SK-N-SH treated with all-trans-retinoic acid at 6 μM for 48 hours (cell line): ENCODE measurements at regions not wholly inside any gene's neighbourhood (a gene's known extent, or its start where the extent isn't known, plus 50 kb on each side); places are given as distances from the start of the nearest gene placed in this dataset.

Source experiments
- ATAC-seq: fragments of 200-7000 bp; cut with Tn5 transposase; 3 replicates; pipeline ENCODE4 v1.9.1; 2020; ENCODE audit warnings: mild to moderate bottlenecking, moderate library complexity
- BACH2 ChIP-seq: fragments of 250-450 bp; sonication (Bioruptor Pico); IDR thresholded peaks from 2 replicates; pipeline ENCODE4 v1.9.0; 2021; ENCODE audit warnings: mild to moderate bottlenecking, borderline replicate concordance
- CREB5 ChIP-seq: fragments of 250-450 bp; sonication (Bioruptor Pico); IDR thresholded peaks from 2 replicates; pipeline ENCODE4 v1.5.1; 2020; ENCODE audit warnings: low read depth, mild to moderate bottlenecking, moderate library complexity
- CSDC2 ChIP-seq: fragments of 250-450 bp; sonication (Bioruptor Pico); IDR thresholded peaks from 2 replicates; pipeline ENCODE4 v1.5.0; 2020; ENCODE audit warnings: mild to moderate bottlenecking, moderate library complexity
- CSRNP3 ChIP-seq: fragments of 250-450 bp; sonication (Bioruptor Pico); IDR thresholded peaks from 2 replicates; pipeline ENCODE4 v1.5.1; 2021; ENCODE audit warnings: mild to moderate bottlenecking, moderate library complexity
- GLIS3 ChIP-seq: fragments of 250-450 bp; sonication (Bioruptor Pico); IDR thresholded peaks from 2 replicates; pipeline ENCODE4 v1.5.0; 2020; ENCODE audit warnings: mild to moderate bottlenecking, moderate library complexity
- ISL1 ChIP-seq: fragments of 250-450 bp; sonication (Bioruptor Pico); IDR thresholded peaks from 2 replicates; pipeline ENCODE4 v2.1.2; 2022; ENCODE audit warnings: mild to moderate bottlenecking, moderate library complexity
- OSR1 ChIP-seq: fragments of 250-450 bp; sonication (Bioruptor Pico); IDR thresholded peaks from 2 replicates; pipeline ENCODE4 v1.8.0; 2022; ENCODE audit warnings: moderate library complexity, mild to moderate bottlenecking, inconsistent platforms
- PATZ1 ChIP-seq: fragments of 250-450 bp; sonication (Bioruptor Pico); IDR thresholded peaks from 2 replicates; pipeline ENCODE4 v1.8.0; 2020; ENCODE audit warnings: mild to moderate bottlenecking, moderate library complexity, borderline replicate concordance
- POU6F1 ChIP-seq: fragments of 250-450 bp; sonication (Bioruptor Pico); IDR thresholded peaks from 2 replicates; pipeline ENCODE4 v1.8.0; 2021; ENCODE audit warnings: low read depth, mild to moderate bottlenecking, moderate library complexity, borderline replicate concordance
- PPARA ChIP-seq: fragments of 250-450 bp; sonication (Bioruptor Pico); IDR thresholded peaks from 2 replicates; pipeline ENCODE4 v1.5.0; 2020; ENCODE audit warnings: mild to moderate bottlenecking, borderline replicate concordance
- RARB ChIP-seq: fragments of 250-450 bp; sonication (Bioruptor Pico); IDR thresholded peaks from 2 replicates; pipeline ENCODE4 v1.8.0; 2021; ENCODE audit warnings: mild to moderate bottlenecking, moderate library complexity
- SNAI2 ChIP-seq: fragments of 250-450 bp; sonication (Bioruptor Pico); IDR thresholded peaks from 2 replicates; pipeline ENCODE4 v1.5.0; 2020; ENCODE audit warnings: mild to moderate bottlenecking, moderate library complexity
- TSHZ2 ChIP-seq: fragments of 250-450 bp; sonication (Bioruptor Pico); IDR thresholded peaks from 2 replicates; pipeline ENCODE4 v1.5.0; 2020; ENCODE audit warnings: mild to moderate bottlenecking, moderate library complexity
- ZFP3 ChIP-seq: fragments of 250-450 bp; sonication (Bioruptor Pico); IDR thresholded peaks from 2 replicates; pipeline ENCODE4 v1.5.0; 2020; ENCODE audit warnings: mild to moderate bottlenecking, moderate library complexity
- ZFP30 ChIP-seq: fragments of 450-650 bp; formaldehyde crosslinking; IDR thresholded peaks from 2 replicates; pipeline ENCODE4 v1.5.0; 2022; ENCODE audit warnings: mild to moderate bottlenecking, moderate library complexity
- ZNF565 ChIP-seq: fragments of 450-650 bp; formaldehyde crosslinking; conservative IDR thresholded peaks from 2 replicates; pipeline ENCODE4 v1.5.0; 2020; ENCODE audit warnings: low read depth, mild to moderate bottlenecking, moderate library complexity
- ZNF70 ChIP-seq: fragments of 450-650 bp; formaldehyde crosslinking; IDR thresholded peaks from 2 replicates; pipeline ENCODE4 v1.5.0; 2020; ENCODE audit warnings: mild to moderate bottlenecking, moderate library complexity
- ZNF8 ChIP-seq: fragments of 450-650 bp; formaldehyde crosslinking; IDR thresholded peaks from 2 replicates; pipeline ENCODE4 v1.5.0; 2020; ENCODE audit warnings: mild to moderate bottlenecking, moderate library complexity

GRCh38 chr11:69413993-69414392 is 67.5 kb upstream of the LINC01488 start:
- TF ChIP-seq CSDC2 (no peak), CREB5 (CRISPR knock-in tag) (no peak), ZNF565 (CRISPR knock-in tag) (no peak), ISL1 (CRISPR knock-in tag) (no peak), ZNF8 (CRISPR knock-in tag) (no peak), TSHZ2 (CRISPR knock-in tag) (no peak), CSRNP3 (CRISPR knock-in tag) (no peak), ZFP30 (CRISPR knock-in tag) (no peak), ZNF70 (CRISPR knock-in tag) (no peak), OSR1 (no peak)
- no peak for ATAC-seq

- no peak for TF ChIP-seq ISL1 (CRISPR knock-in tag)
- TF ChIP-seq PPARA, result no peak
These were observed 66.7 kb upstream of the LINC01488 start for GRCh38 chr11:69414773-69415187.

GRCh38 chr11:69415411-69416142 is 65.9 kb upstream of the LINC01488 start:
- no peak for TF ChIP-seq CREB5 (CRISPR knock-in tag)
- TF ChIP-seq ZNF70 (CRISPR knock-in tag), result no peak
- TF ChIP-seq ZFP30 (CRISPR knock-in tag), result no peak
- no peak for TF ChIP-seq OSR1
- TF ChIP-seq POU6F1 (CRISPR knock-in tag), result no peak
- TF ChIP-seq ZNF565 (CRISPR knock-in tag), result no peak
- TF ChIP-seq PPARA, result no peak
- TF ChIP-seq RARB, result no peak
- no peak for TF ChIP-seq ZNF8 (CRISPR knock-in tag)
- no peak for TF ChIP-seq GLIS3
- no peak for TF ChIP-seq SNAI2 (CRISPR knock-in tag)
- TF ChIP-seq BACH2, result no peak
- no peak for TF ChIP-seq PATZ1 (CRISPR knock-in tag)
- TF ChIP-seq ZFP3 (CRISPR knock-in tag), result no peak

More at GRCh38 chr11:69414773-69415187, 66.7 kb upstream of the LINC01488 start:
- no peak for ATAC-seq

More at GRCh38 chr11:69415411-69416142, 65.9 kb upstream of the LINC01488 start:
- ATAC-seq, result no peak
